Prostate gland (tissue), 2 donors: ENCODE measurements at regions not wholly inside any gene's neighbourhood (a gene's known extent, or its start where the extent isn't known, plus 50 kb on each side); places are given as distances from the start of the nearest gene placed in this dataset.

Source experiments
- DNase-seq: peaks from one replicate; pipeline ENCODE4 v3.0.0-alpha.2; 2019; ENCODE audit warnings: low spot score
- H3K27ac ChIP-seq, 2 donors: fragments of 200-600 bp; sonication (generic); 2 replicates each; pipeline ENCODE4 v1.5.1; 2017 to 2019
- H3K27me3 ChIP-seq: fragments of 200-600 bp; sonication (generic); replicated peaks from 2 replicates; pipeline ENCODE4 v1.5.1; 2019; ENCODE audit not compliant: insufficient read depth
- H3K36me3 ChIP-seq, 2 donors: fragments of 200-600 bp; sonication (generic); 1 replicate in 1 of 2; 2 replicates in 1 of 2; pipeline versions ENCODE4 v1.5.1 to v1.8.1; 2017 to 2019
- H3K4me1 ChIP-seq: fragments of 200-600 bp; sonication (generic); replicated peaks from 2 replicates; pipeline ENCODE4 v1.5.1; 2019
- H3K4me3 ChIP-seq, 2 donors: fragments of 200-600 bp; sonication (generic); 2 replicates each; pipeline ENCODE4 v1.5.1; 2017 to 2019
- H3K9me3 ChIP-seq: fragments of 200-600 bp; sonication (generic); 2 replicates; pipeline ENCODE4 v1.5.1; 2017
- CTCF ChIP-seq, 4 experiments: fragments of 200-600 bp in 2 of 4; fragments of 450-650 bp in 2 of 4; sonication (generic) in 2 of 4; IDR thresholded peaks; 1 replicate in 3 of 4; 2 replicates in 1 of 4; pipeline ENCODE4 v1.5.1; 2016 to 2019; ENCODE audit warnings: antibody characterized with exemption in 4 of 4, mild to moderate bottlenecking in 2 of 4, moderate library complexity in 2 of 4
- POLR2A ChIP-seq: fragments of 450-650 bp; IDR thresholded peaks from one replicate; pipeline ENCODE4 v1.6.1; 2016; ENCODE audit warnings: antibody characterized with exemption, mild to moderate bottlenecking
- POLR2AphosphoS5 ChIP-seq: sonication (generic); formaldehyde crosslinking; IDR thresholded peaks from one replicate; pipeline ENCODE4 v1.6.1; 2017; ENCODE audit warnings: antibody characterized with exemption
- WGBS: methylation state at CpG from one replicate; pipeline ENCODE4 v1.1.5; 2018; 5-methylcytosine and 5-hydroxymethylcytosine counted together
- intact Hi-C: fragments of 100-400 bp; cut with DNase I; formaldehyde crosslinking; loops from one replicate; pipeline ENCODE4 v1.14.2; 2022

DNA sequence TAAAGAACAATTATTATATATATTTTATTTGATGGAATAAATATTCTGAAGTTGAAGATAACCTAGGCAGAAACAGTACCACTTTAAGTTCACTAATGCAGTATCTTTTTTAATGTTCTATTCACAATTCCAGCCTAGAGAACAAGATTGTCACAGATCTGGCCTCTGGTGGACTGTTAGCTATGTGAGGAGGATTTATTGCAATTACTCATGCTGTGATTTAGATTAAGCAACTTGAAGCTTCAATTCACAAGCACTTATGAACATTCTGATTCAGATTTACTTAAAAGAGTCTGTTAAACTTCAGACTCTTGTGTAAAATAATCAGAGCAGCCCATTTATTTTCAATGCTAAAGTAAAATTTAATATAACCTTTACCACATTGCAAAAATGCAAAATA is 1489.8 kb downstream of the STIM2 start:
- Histone ChIP-seq H3K27ac (no peak overlapping the region), H3K27me3 (no peaks in the 10 kb centered on the region), H3K4me1 (no peaks in the 10 kb centered on the region), H3K9me3 (no peaks in the 10 kb centered on the region), H3K4me3 (no peak overlapping the region), H3K36me3 (no peaks in the 10 kb centered on the region)
- no peak for DNase-seq
- TF ChIP-seq POLR2AphosphoS5: no peak
- TF ChIP-seq CTCF (IDR thresholded peaks at IDR 0.05): no peak
- no peak for TF ChIP-seq POLR2A
- intact Hi-C loops: no loop called here

DNA sequence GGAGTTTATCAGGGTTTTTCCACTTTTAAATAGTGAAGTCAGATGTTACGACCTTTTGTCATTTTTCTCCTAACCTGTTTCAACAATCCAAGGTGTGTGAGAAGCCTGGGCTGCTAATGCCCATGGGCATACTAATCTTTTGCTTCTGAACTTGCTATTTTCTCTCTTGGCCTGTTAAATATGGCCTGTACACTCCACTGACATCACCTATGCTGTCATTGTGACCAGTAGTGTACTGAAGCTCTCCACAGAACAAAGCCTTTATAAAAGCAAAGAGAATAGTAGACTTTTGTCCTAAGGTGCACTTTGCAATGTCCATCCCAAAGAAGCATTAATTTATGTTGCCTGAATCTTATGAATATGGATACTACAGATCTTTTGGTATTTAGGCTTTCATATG is 1490.5 kb downstream of the STIM2 start:
- no peak for DNase-seq
- Histone ChIP-seq H3K27ac (no peak overlapping the region), H3K36me3 (no peaks in the 10 kb centered on the region), H3K4me3 (no peak overlapping the region), H3K4me1 (no peaks in the 10 kb centered on the region), H3K9me3 (no peaks in the 10 kb centered on the region), H3K27me3 (no peaks in the 10 kb centered on the region)
- WGBS: 6% methylated on average over 1 of the region's 1 CpG
- TF ChIP-seq CTCF (IDR thresholded peaks at IDR 0.05): no peak
- intact Hi-C loops: no loop called here

DNA sequence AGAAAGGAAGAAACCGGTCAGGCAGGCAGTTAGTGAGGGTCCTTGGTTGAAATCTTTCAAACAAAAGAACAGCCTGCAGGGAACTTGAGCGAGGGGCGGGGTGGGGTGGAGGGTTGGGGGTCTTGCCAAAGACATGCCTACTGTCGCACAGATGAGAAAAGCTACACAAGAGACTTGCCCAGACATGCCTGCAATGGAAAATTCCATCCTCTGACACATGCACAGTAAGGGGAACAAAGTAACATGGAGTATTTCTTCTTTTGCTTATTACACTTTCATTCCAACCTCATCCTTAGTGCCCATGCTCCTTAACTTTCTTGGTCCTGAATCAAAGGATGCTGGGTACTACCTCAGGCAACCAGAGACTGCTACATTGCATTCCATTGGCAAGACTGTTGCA is 1491.2 kb downstream of the STIM2 start:
- no peak overlapping the region for H3K4me3 ChIP-seq
- WGBS: 77% methylated on average over 4 of the region's 4 CpGs
- no peak for DNase-seq
- H3K27me3 ChIP-seq: no peaks in the 10 kb centered on the region
- H3K9me3 ChIP-seq: no peaks in the 10 kb centered on the region
- intact Hi-C loops: no loop called here
- no peaks in the 10 kb centered on the region for H3K4me1 ChIP-seq
- no peak overlapping the region for H3K27ac ChIP-seq
- no peaks in the 10 kb centered on the region for H3K36me3 ChIP-seq
- no peak for TF ChIP-seq POLR2AphosphoS5
- no peak for TF ChIP-seq POLR2A
- TF ChIP-seq CTCF (IDR thresholded peaks at IDR 0.05): no peak

- no peaks in the 10 kb centered on the region for H3K9me3 ChIP-seq
- DNase-seq: no peak
- H3K36me3 ChIP-seq: no peaks in the 10 kb centered on the region
- intact Hi-C loops: no loop called here
- 38% methylated on average over 1 of the region's 1 CpG for WGBS
- H3K4me1 ChIP-seq: no peaks in the 10 kb centered on the region
- no peak overlapping the region for H3K4me3 ChIP-seq
- TF ChIP-seq POLR2A (no peak), CTCF (IDR thresholded peaks at IDR 0.05) (no peak), POLR2AphosphoS5 (no peak)
- H3K27me3 ChIP-seq: no peaks in the 10 kb centered on the region
- no peak overlapping the region for H3K27ac ChIP-seq
These were observed 1494.4 kb downstream of the STIM2 start for GRCh38 chr4:28354880-28355656.

DNA sequence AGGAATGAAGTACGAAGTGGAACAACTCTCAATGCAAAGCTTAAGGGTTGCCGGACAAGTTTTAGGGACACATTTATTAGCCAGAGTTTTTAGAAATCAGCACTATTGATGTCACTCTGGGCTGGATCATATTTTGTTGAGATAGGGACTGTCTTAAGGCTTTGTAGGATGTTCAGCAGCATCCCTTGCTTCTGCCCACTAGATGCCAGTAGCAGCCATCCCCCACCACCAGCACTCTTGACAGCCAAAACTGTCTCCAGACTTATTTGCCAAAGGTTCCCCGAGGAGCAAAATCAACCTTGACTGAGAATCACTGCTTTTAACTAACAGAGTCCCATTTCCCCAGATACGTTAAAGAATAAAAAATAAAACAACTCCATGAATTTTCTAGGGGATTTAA is 1497.3 kb downstream of the STIM2 start:
- no peaks in the 10 kb centered on the region for H3K9me3 ChIP-seq
- DNase-seq: no peak
- intact Hi-C loops: no loop called here
- no peaks in the 10 kb centered on the region for H3K36me3 ChIP-seq
- TF ChIP-seq POLR2A: no peak
- no peak for TF ChIP-seq CTCF (IDR thresholded peaks at IDR 0.05)
- H3K27ac ChIP-seq: no peak overlapping the region
- H3K27me3 ChIP-seq: no peaks in the 10 kb centered on the region
- H3K4me1 ChIP-seq: no peaks in the 10 kb centered on the region
- WGBS: 69% methylated on average over 4 of the region's 4 CpGs
- no peak overlapping the region for H3K4me3 ChIP-seq
